OCI-LY7 (cell line): ENCODE measurements at regions not wholly inside any gene's neighbourhood (a gene's known extent, or its start where the extent isn't known, plus 50 kb on each side); places are given as distances from the start of the nearest gene placed in this dataset.

Experiments used
- BruUV-seq: library from RNA; stranded (reverse); fragments of 400-500 nt; replicated peaks from 2 replicates; lab custom pipeline; 2021; lab: Mats Ljungman, UMichigan
- CTCF ChIA-PET: fragments of 300-600 bp; sonication (Branson Sonifier 250); formaldehyde crosslinking; loops from one replicate; lab custom pipeline; 2022; ENCODE audit warnings: antibody characterized with exemption; ENCODE audit not compliant: unreplicated experiment; lab: Charles Lee
- POLR2A ChIA-PET: fragments of 300-600 bp; sonication (Branson Sonifier 250); formaldehyde crosslinking; loops from one replicate; lab custom pipeline; 2022; ENCODE audit warnings: antibody characterized with exemption; lab: Charles Lee
- DNase-seq: peaks from one replicate; pipeline ENCODE4 v3.0.0-alpha.2; 2015; ENCODE audit warnings: low spot score
- H2AFZ ChIP-seq: fragments of 200-600 bp; sonication (generic), shearing (Covaris generic); 2 replicates; pipeline ENCODE4 v1.6.1; 2014; ENCODE audit warnings: mild to moderate bottlenecking, antibody characterized with exemption, low read length, moderate library complexity
- H3K27ac ChIP-seq: fragments of 200-600 bp; sonication (generic); 2 replicates; pipeline ENCODE4 v1.5.1; 2014; ENCODE audit warnings: mixed run types, low read depth, mild to moderate bottlenecking, moderate library complexity, low read length, inconsistent platforms; ENCODE audit not compliant: poor library complexity, severe bottlenecking
- H3K36me3 ChIP-seq: fragments of 200-600 bp; sonication (generic); 2 replicates; pipeline ENCODE4 v1.6.1; 2014; ENCODE audit warnings: mild to moderate bottlenecking, antibody characterized with exemption, low read length, moderate library complexity, mixed read lengths; ENCODE audit not compliant: insufficient read depth
- H3K4me1 ChIP-seq: fragments of 200-600 bp; sonication (generic); 2 replicates; pipeline ENCODE4 v1.5.1; 2014; ENCODE audit warnings: mild to moderate bottlenecking, low read length; ENCODE audit not compliant: insufficient read depth, poor library complexity, severe bottlenecking
- H3K4me2 ChIP-seq: fragments of 200-600 bp; sonication (generic); 2 replicates; pipeline ENCODE4 v1.6.1; 2014; ENCODE audit warnings: mild to moderate bottlenecking, low read length
- H3K4me3 ChIP-seq: fragments of 200-600 bp; sonication (generic); 2 replicates; pipeline ENCODE4 v1.5.1; 2014; ENCODE audit warnings: mild to moderate bottlenecking, low read depth, low read length; ENCODE audit not compliant: poor library complexity, severe bottlenecking
- H3K79me2 ChIP-seq: fragments of 200-600 bp; sonication (generic); 2 replicates; pipeline ENCODE4 v1.6.1; 2016; ENCODE audit warnings: low read depth, mild to moderate bottlenecking, low read length, moderate library complexity, mixed read lengths; ENCODE audit not compliant: insufficient read depth
- H3K9me2 ChIP-seq: fragments of 200-600 bp; sonication (generic); 2 replicates; pipeline ENCODE4 v1.6.1; 2016; ENCODE audit warnings: mild to moderate bottlenecking, low read length, mixed read lengths; ENCODE audit not compliant: insufficient read depth
- H3K9me3 ChIP-seq: fragments of 200-600 bp; sonication (generic); 2 replicates; pipeline ENCODE4 v1.6.1; 2014; ENCODE audit warnings: mild to moderate bottlenecking, mixed run types, low read length, mixed read lengths
- H4K20me1 ChIP-seq: fragments of 200-600 bp; sonication (generic); 2 replicates; pipeline ENCODE4 v1.6.1; 2014; ENCODE audit warnings: mild to moderate bottlenecking, antibody characterized with exemption, low read length, moderate library complexity, mixed read lengths; ENCODE audit not compliant: insufficient read depth
- EZH2phosphoT487 ChIP-seq: fragments of 200-600 bp; sonication (generic); IDR thresholded peaks from 2 replicates; pipeline ENCODE4 v1.6.1; 2018; ENCODE audit warnings: low read depth, borderline replicate concordance, mild to moderate bottlenecking, mixed run types, antibody characterized with exemption, low read length, moderate library complexity, mixed read lengths
- intact Hi-C: fragments of 100-400 bp; cut with micrococcal nuclease; formaldehyde crosslinking; loops from one replicate; pipeline ENCODE4 v1.10.0; 2022; ENCODE audit not compliant: unreplicated experiment
- TF ChIP-seq, protein P1 (sequence below): fragments of 200-600 bp; sonication (generic); conservative IDR thresholded peaks from 2 replicates; pipeline ENCODE4 v1.5.1; 2014; ENCODE audit warnings: mild to moderate bottlenecking, antibody characterized with exemption, low read length, moderate library complexity, mixed read lengths

DNA sequence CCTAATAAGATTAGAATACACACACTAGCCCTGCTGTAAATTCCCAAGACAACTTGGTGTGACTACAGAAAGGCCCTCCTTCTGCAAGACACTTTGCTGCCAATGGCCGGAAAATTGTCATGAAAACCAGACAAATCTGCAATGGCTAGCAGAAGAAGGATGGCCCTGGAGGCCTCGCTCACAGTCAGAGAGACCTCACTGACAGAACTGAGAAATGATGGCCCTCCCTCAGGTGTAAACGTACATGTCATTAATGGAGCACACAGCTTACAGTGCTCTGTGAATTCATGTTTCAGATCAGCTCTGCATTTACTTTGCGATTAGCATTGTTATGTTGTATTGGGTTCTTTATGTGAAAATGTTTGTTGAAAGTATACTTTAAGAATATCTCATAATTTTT lies 202.9 kb upstream of the N4BP1 start:
- ChIA-PET CTCF (no interaction called here), POLR2A (interaction anchor here (0.6 kb wide), 1 partner anchor 832 kb away, joined by 3 read pairs; no protein-coding TSS in a partner anchor)
- Histone ChIP-seq H3K79me2 (no peaks in the 10 kb centered on the region), H3K9me3 (no peaks in the 10 kb centered on the region), H4K20me1 (no peaks in the 10 kb centered on the region), H3K9me2 (no peaks in the 10 kb centered on the region), H2AFZ (no peak overlapping the region), H3K4me2 (no peak overlapping the region), H3K4me1 (no peaks in the 10 kb centered on the region), H3K4me3 (no peak overlapping the region), H3K36me3 (no peaks in the 10 kb centered on the region), H3K27ac (no peak overlapping the region)
- BruUV-seq: no TSS peak
- intact Hi-C loops: no loop called here
- DNase-seq: no peak
- no peak for TF ChIP-seq EZH2phosphoT487
- TF ChIP-seq, protein P1, sequence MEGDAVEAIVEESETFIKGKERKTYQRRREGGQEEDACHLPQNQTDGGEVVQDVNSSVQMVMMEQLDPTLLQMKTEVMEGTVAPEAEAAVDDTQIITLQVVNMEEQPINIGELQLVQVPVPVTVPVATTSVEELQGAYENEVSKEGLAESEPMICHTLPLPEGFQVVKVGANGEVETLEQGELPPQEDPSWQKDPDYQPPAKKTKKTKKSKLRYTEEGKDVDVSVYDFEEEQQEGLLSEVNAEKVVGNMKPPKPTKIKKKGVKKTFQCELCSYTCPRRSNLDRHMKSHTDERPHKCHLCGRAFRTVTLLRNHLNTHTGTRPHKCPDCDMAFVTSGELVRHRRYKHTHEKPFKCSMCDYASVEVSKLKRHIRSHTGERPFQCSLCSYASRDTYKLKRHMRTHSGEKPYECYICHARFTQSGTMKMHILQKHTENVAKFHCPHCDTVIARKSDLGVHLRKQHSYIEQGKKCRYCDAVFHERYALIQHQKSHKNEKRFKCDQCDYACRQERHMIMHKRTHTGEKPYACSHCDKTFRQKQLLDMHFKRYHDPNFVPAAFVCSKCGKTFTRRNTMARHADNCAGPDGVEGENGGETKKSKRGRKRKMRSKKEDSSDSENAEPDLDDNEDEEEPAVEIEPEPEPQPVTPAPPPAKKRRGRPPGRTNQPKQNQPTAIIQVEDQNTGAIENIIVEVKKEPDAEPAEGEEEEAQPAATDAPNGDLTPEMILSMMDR: no peak

DNA sequence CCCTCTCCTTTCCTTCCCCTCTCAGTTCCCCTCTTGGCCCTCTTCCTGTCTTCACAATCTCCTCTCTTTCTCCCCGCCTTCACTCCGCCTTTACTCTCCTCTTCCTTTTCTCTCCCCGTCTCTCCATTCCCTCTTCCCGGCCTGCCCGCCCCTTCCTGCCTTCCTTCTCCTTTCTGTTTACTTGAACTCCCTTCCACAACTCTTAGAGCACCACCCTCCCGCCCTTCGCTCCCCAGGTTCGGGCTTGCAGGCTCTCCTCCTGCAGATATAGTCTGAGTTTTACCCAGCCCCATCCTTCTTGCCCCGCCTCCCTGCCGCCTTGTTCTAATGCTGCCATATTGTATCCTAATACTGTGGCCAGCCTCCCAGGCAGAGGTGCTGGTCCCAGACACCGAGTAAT lies 201.5 kb upstream of the N4BP1 start:
- ChIA-PET POLR2A (no interaction called here), CTCF (no interaction called here)
- Histone ChIP-seq H3K9me3 (no peaks in the 10 kb centered on the region), H2AFZ (no peak overlapping the region), H3K4me1 (no peaks in the 10 kb centered on the region), H4K20me1 (no peaks in the 10 kb centered on the region), H3K27ac (no peak overlapping the region), H3K9me2 (no peaks in the 10 kb centered on the region), H3K36me3 (no peaks in the 10 kb centered on the region), H3K79me2 (no peaks in the 10 kb centered on the region), H3K4me2 (no peak overlapping the region), H3K4me3 (no peak overlapping the region)
- no TSS peak for BruUV-seq
- TF ChIP-seq EZH2phosphoT487: no peak
- TF ChIP-seq, protein P1: no peak
- DNase-seq: no peak
- intact Hi-C loops: no loop called here

GRCh38 chr16:48810803-48811453 lies 200.9 kb upstream of the N4BP1 start:
- intact Hi-C loops: no loop called here
- Histone ChIP-seq H3K4me3 (no peak overlapping the region), H3K79me2 (no peaks in the 10 kb centered on the region), H2AFZ (no peak overlapping the region), H3K36me3 (no peaks in the 10 kb centered on the region), H3K4me1 (no peaks in the 10 kb centered on the region), H4K20me1 (no peaks in the 10 kb centered on the region), H3K9me2 (no peaks in the 10 kb centered on the region), H3K4me2 (no peak overlapping the region), H3K27ac (no peak overlapping the region), H3K9me3 (no peaks in the 10 kb centered on the region)
- TF ChIP-seq, protein P1: no peak
- TF ChIP-seq EZH2phosphoT487: no peak
- CTCF ChIA-PET: no interaction called here
- DNase-seq: no peak
- POLR2A ChIA-PET: no interaction called here
- no TSS peak for BruUV-seq
